ENCODE measurements at regions not wholly inside any gene's neighbourhood (a gene's known extent, or its start where the extent isn't known, plus 50 kb on each side); places are given as distances from the start of the nearest gene placed in this dataset.
"Not testable (repeated sequence)": the region's sequence is repeated elsewhere in the genome, so short reads cannot be mapped to it uniquely, and the experiment has no call there.

- WGBS, 2 donors = 65 to 66% methylated on average over 2 of the region's 2 CpGs
- H3K36me3 ChIP-seq (ENCODE audit: control insufficient read depth in 2 of 2, insufficient read depth in 2 of 2, low read length in 1 of 2) = no peaks in the 10 kb centered on the region
- no peaks in the 10 kb centered on the region for H3K27me3 ChIP-seq (ENCODE audit: control insufficient read depth in 1 of 2, insufficient read depth in 2 of 2, low read length in 2 of 2)
- H3K4me1 ChIP-seq (ENCODE audit: control insufficient read depth in 2 of 2, insufficient read depth in 2 of 2, low read length in 1 of 2) = no peaks in the 10 kb centered on the region
- H3K9me3 ChIP-seq (ENCODE audit: control insufficient read depth in 2 of 2, insufficient read depth in 1 of 2, low read depth in 1 of 2, low read length in 1 of 2) = peaks cover 0 to 2% of the 10 kb centered on the region in 2 donors
- no peak overlapping the region for H3K4me3 ChIP-seq (ENCODE audit: low read depth in 1 of 2, low read length in 2 of 2)
- no peak overlapping the region for H3K27ac ChIP-seq (ENCODE audit: low read depth in 2 of 2, low read length in 1 of 2)
These were observed 236.1 kb downstream of the PARM1 start for GRCh38 chr4:75169020-75169419.

GRCh38 chr4:75168548-75168947 is 235.6 kb downstream of the PARM1 start:
- Histone ChIP-seq H3K4me1 (ENCODE audit: control insufficient read depth in 2 of 2, insufficient read depth in 2 of 2, low read length in 1 of 2) (no peaks in the 10 kb centered on the region), H3K36me3 (ENCODE audit: control insufficient read depth in 2 of 2, insufficient read depth in 2 of 2, low read length in 1 of 2) (no peaks in the 10 kb centered on the region), H3K4me3 (ENCODE audit: low read depth in 1 of 2, low read length in 2 of 2) (no peak overlapping the region), H3K27me3 (ENCODE audit: control insufficient read depth in 1 of 2, insufficient read depth in 2 of 2, low read length in 2 of 2) (no peaks in the 10 kb centered on the region), H3K9me3 (ENCODE audit: control insufficient read depth in 2 of 2, insufficient read depth in 1 of 2, low read depth in 1 of 2, low read length in 1 of 2) (peaks cover 0 to 2% of the 10 kb centered on the region in 2 donors), H3K27ac (ENCODE audit: low read depth in 2 of 2, low read length in 1 of 2) (no peak overlapping the region)

GRCh38 chr4:75165100-75165499 is 232.2 kb downstream of the PARM1 start:
- H3K4me3 ChIP-seq (ENCODE audit: low read depth in 1 of 2, low read length in 2 of 2); H3K27ac ChIP-seq (ENCODE audit: low read depth in 2 of 2, low read length in 1 of 2); H3K4me1 ChIP-seq (ENCODE audit: control insufficient read depth in 2 of 2, insufficient read depth in 2 of 2, low read length in 1 of 2); H3K27me3 ChIP-seq (ENCODE audit: control insufficient read depth in 1 of 2, insufficient read depth in 2 of 2, low read length in 2 of 2); H3K9me3 ChIP-seq (ENCODE audit: control insufficient read depth in 2 of 2, insufficient read depth in 1 of 2, low read depth in 1 of 2, low read length in 1 of 2); H3K36me3 ChIP-seq (ENCODE audit: control insufficient read depth in 2 of 2, insufficient read depth in 2 of 2, low read length in 1 of 2): not testable (repeated sequence)
- 72 to 81% methylated on average over 2 of the region's 2 CpGs for WGBS, 2 donors

GRCh38 chr4:75158451-75158850 is 225.5 kb downstream of the PARM1 start:
- Histone ChIP-seq H3K27ac (ENCODE audit: low read depth in 2 of 2, low read length in 1 of 2) (no peak overlapping the region), H3K4me3 (ENCODE audit: low read depth in 1 of 2, low read length in 2 of 2) (no peak overlapping the region), H3K4me1 (ENCODE audit: control insufficient read depth in 2 of 2, insufficient read depth in 2 of 2, low read length in 1 of 2) (no peaks in the 10 kb centered on the region), H3K36me3 (ENCODE audit: control insufficient read depth in 2 of 2, insufficient read depth in 2 of 2, low read length in 1 of 2) (no peaks in the 10 kb centered on the region), H3K9me3 (ENCODE audit: control insufficient read depth in 2 of 2, insufficient read depth in 1 of 2, low read depth in 1 of 2, low read length in 1 of 2) (peaks cover 3% of the 10 kb centered on the region in 2 donors), H3K27me3 (ENCODE audit: control insufficient read depth in 1 of 2, insufficient read depth in 2 of 2, low read length in 2 of 2) (no peaks in the 10 kb centered on the region)
- WGBS, 2 donors = 63 to 77% methylated on average over 3 of the region's 3 CpGs

- H3K36me3 ChIP-seq (ENCODE audit: control insufficient read depth in 2 of 2, insufficient read depth in 2 of 2, low read length in 1 of 2) = no peaks in the 10 kb centered on the region
- H3K4me3 ChIP-seq (ENCODE audit: low read depth in 1 of 2, low read length in 2 of 2) = no peak overlapping the region
- H3K27ac ChIP-seq (ENCODE audit: low read depth in 2 of 2, low read length in 1 of 2) = no peak overlapping the region
- no peaks in the 10 kb centered on the region for H3K27me3 ChIP-seq (ENCODE audit: control insufficient read depth in 1 of 2, insufficient read depth in 2 of 2, low read length in 2 of 2)
- H3K9me3 ChIP-seq (ENCODE audit: control insufficient read depth in 2 of 2, insufficient read depth in 1 of 2, low read depth in 1 of 2, low read length in 1 of 2) = peaks cover 3% of the 10 kb centered on the region in 2 donors
- H3K4me1 ChIP-seq (ENCODE audit: control insufficient read depth in 2 of 2, insufficient read depth in 2 of 2, low read length in 1 of 2) = no peaks in the 10 kb centered on the region
These were observed 222.1 kb downstream of the PARM1 start for GRCh38 chr4:75154994-75155393.

GRCh38 chr4:75146223-75146622 is 213.3 kb downstream of the PARM1 start:
- H3K36me3 ChIP-seq (ENCODE audit: control insufficient read depth in 2 of 2, insufficient read depth in 2 of 2, low read length in 1 of 2) = no peaks in the 10 kb centered on the region
- H3K27ac ChIP-seq (ENCODE audit: low read depth in 2 of 2, low read length in 1 of 2) = no peak overlapping the region
- H3K9me3 ChIP-seq (ENCODE audit: control insufficient read depth in 2 of 2, insufficient read depth in 1 of 2, low read depth in 1 of 2, low read length in 1 of 2) = no peaks in the 10 kb centered on the region
- no peaks in the 10 kb centered on the region for H3K27me3 ChIP-seq (ENCODE audit: control insufficient read depth in 1 of 2, insufficient read depth in 2 of 2, low read length in 2 of 2)
- 67 to 75% methylated on average over 1 of the region's 1 CpG for WGBS, 2 donors
- no peak overlapping the region for H3K4me3 ChIP-seq (ENCODE audit: low read depth in 1 of 2, low read length in 2 of 2)
- H3K4me1 ChIP-seq (ENCODE audit: control insufficient read depth in 2 of 2, insufficient read depth in 2 of 2, low read length in 1 of 2) = no peaks in the 10 kb centered on the region

- no peak overlapping the region for H3K27ac ChIP-seq (ENCODE audit: low read depth in 2 of 2, low read length in 1 of 2)
- WGBS, 2 donors = 43 to 80% methylated on average over 1 of the region's 1 CpG
These were observed 211.6 kb downstream of the PARM1 start for GRCh38 chr4:75144475-75144874.

GRCh38 chr4:75142850-75143249 is 209.9 kb downstream of the PARM1 start:
- Histone ChIP-seq H3K36me3 (ENCODE audit: control insufficient read depth in 2 of 2, insufficient read depth in 2 of 2, low read length in 1 of 2) (no peaks in the 10 kb centered on the region), H3K9me3 (ENCODE audit: control insufficient read depth in 2 of 2, insufficient read depth in 1 of 2, low read depth in 1 of 2, low read length in 1 of 2) (no peaks in the 10 kb centered on the region), H3K27me3 (ENCODE audit: control insufficient read depth in 1 of 2, insufficient read depth in 2 of 2, low read length in 2 of 2) (no peaks in the 10 kb centered on the region), H3K4me3 (ENCODE audit: low read depth in 1 of 2, low read length in 2 of 2) (no peak overlapping the region), H3K4me1 (ENCODE audit: control insufficient read depth in 2 of 2, insufficient read depth in 2 of 2, low read length in 1 of 2) (no peaks in the 10 kb centered on the region), H3K27ac (ENCODE audit: low read depth in 2 of 2, low read length in 1 of 2) (no peak overlapping the region)
- 79 to 80% methylated on average over 1 of the region's 1 CpG for WGBS, 2 donors

More at GRCh38 chr4:75144475-75144874, 211.6 kb downstream of the PARM1 start:
- Histone ChIP-seq H3K4me1 (ENCODE audit: control insufficient read depth in 2 of 2, insufficient read depth in 2 of 2, low read length in 1 of 2) (no peaks in the 10 kb centered on the region), H3K4me3 (ENCODE audit: low read depth in 1 of 2, low read length in 2 of 2) (no peak overlapping the region), H3K9me3 (ENCODE audit: control insufficient read depth in 2 of 2, insufficient read depth in 1 of 2, low read depth in 1 of 2, low read length in 1 of 2) (no peaks in the 10 kb centered on the region), H3K27me3 (ENCODE audit: control insufficient read depth in 1 of 2, insufficient read depth in 2 of 2, low read length in 2 of 2) (no peaks in the 10 kb centered on the region), H3K36me3 (ENCODE audit: control insufficient read depth in 2 of 2, insufficient read depth in 2 of 2, low read length in 1 of 2) (no peaks in the 10 kb centered on the region)

- Histone ChIP-seq H3K4me1 (ENCODE audit: control insufficient read depth in 2 of 2, insufficient read depth in 2 of 2, low read length in 1 of 2) (no peaks in the 10 kb centered on the region), H3K27ac (ENCODE audit: low read depth in 2 of 2, low read length in 1 of 2) (no peak overlapping the region)
- 58 to 66% methylated on average over 2 of the region's 2 CpGs for WGBS, 2 donors
These were observed 209.5 kb downstream of the PARM1 start for GRCh38 chr4:75142382-75142781.

GRCh38 chr4:75141162-75141561 is 208.2 kb downstream of the PARM1 start:
- Histone ChIP-seq H3K27me3 (ENCODE audit: control insufficient read depth in 1 of 2, insufficient read depth in 2 of 2, low read length in 2 of 2) (no peaks in the 10 kb centered on the region), H3K36me3 (ENCODE audit: control insufficient read depth in 2 of 2, insufficient read depth in 2 of 2, low read length in 1 of 2) (no peaks in the 10 kb centered on the region), H3K4me3 (ENCODE audit: low read depth in 1 of 2, low read length in 2 of 2) (no peak overlapping the region), H3K4me1 (ENCODE audit: control insufficient read depth in 2 of 2, insufficient read depth in 2 of 2, low read length in 1 of 2) (no peaks in the 10 kb centered on the region), H3K27ac (ENCODE audit: low read depth in 2 of 2, low read length in 1 of 2) (no peak overlapping the region), H3K9me3 (ENCODE audit: control insufficient read depth in 2 of 2, insufficient read depth in 1 of 2, low read depth in 1 of 2, low read length in 1 of 2) (no peaks in the 10 kb centered on the region)

More at GRCh38 chr4:75142382-75142781, 209.5 kb downstream of the PARM1 start:
- Histone ChIP-seq H3K9me3 (ENCODE audit: control insufficient read depth in 2 of 2, insufficient read depth in 1 of 2, low read depth in 1 of 2, low read length in 1 of 2) (no peaks in the 10 kb centered on the region), H3K27me3 (ENCODE audit: control insufficient read depth in 1 of 2, insufficient read depth in 2 of 2, low read length in 2 of 2) (no peaks in the 10 kb centered on the region), H3K36me3 (ENCODE audit: control insufficient read depth in 2 of 2, insufficient read depth in 2 of 2, low read length in 1 of 2) (no peaks in the 10 kb centered on the region), H3K4me3 (ENCODE audit: low read depth in 1 of 2, low read length in 2 of 2) (no peak overlapping the region)
